HUES6 (cell line): ENCODE measurements at regions not wholly inside any gene's neighbourhood (a gene's known extent, or its start where the extent isn't known, plus 50 kb on each side); places are given as distances from the start of the nearest gene placed in this dataset.
"Not testable (repeated sequence)": the region's sequence is repeated elsewhere in the genome, so short reads cannot be mapped to it uniquely, and the experiment has no call there.

Source experiments
- H3K27ac ChIP-seq: 2 replicates; pipeline ENCODE4 v1.7.0; 2013; ENCODE audit warnings: low read depth, mild to moderate bottlenecking, low read length, inconsistent platforms
- H3K27me3 ChIP-seq: 2 replicates; pipeline ENCODE4 v1.6.1; 2013; ENCODE audit warnings: low read length; ENCODE audit not compliant: control insufficient read depth, insufficient read depth
- H3K36me3 ChIP-seq: 2 replicates; pipeline ENCODE4 v1.6.1; 2013; ENCODE audit warnings: low read length; ENCODE audit not compliant: control insufficient read depth, insufficient read depth
- H3K4me1 ChIP-seq: 2 replicates; pipeline ENCODE4 v1.6.1; 2013; ENCODE audit warnings: low read length; ENCODE audit not compliant: control insufficient read depth, insufficient read depth
- H3K4me3 ChIP-seq: 2 replicates; pipeline ENCODE4 v1.5.1; 2013; ENCODE audit warnings: low read depth, low read length
- H3K9ac ChIP-seq: one replicate; pipeline ENCODE4 v1.6.1; 2013; ENCODE audit warnings: mild to moderate bottlenecking, low read length
- H3K9me3 ChIP-seq: 2 replicates; pipeline ENCODE4 v1.6.1; 2013; ENCODE audit warnings: low read depth, low read length; ENCODE audit not compliant: control insufficient read depth, insufficient read depth

DNA sequence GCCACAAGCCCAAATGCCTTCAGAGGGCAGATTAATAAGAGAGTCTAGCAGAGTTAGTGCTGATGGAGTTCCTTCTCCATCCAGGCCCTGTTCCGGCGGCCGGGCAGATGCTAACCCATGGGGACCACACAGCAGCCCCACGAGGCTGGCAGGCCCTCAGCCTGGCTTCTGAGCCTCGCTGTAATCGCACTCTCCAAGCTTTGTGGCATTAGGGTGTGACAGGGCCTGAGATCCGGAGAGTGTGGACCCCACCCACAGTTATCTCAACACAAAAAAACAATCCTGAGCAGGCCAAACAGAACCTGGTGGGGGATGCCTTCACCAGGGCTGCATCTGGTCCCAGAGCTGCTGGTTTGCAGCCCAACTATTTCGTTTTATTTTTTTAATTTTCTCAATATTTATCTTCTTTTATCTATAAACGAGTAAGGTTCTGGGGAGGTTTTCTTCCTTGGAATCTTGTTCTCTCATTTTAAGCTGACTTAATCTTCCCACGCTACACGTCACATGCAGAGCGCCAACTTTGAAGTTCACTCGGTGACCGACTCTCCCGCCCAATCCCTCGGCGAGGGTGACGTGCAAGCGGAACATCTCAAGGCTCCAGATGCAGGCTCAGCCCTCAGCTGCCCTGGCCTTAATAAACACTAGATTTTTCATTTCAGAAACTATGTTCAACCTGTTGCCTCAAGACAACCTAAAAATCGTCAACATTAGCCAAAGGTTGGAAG, 372.4 kb downstream of the BCL2L11 start:
- not testable (repeated sequence) for H3K27ac ChIP-seq

GRCh38 chr2:111493720-111494078, 373.0 kb downstream of the BCL2L11 start:
- H3K36me3 ChIP-seq, H3K4me1 ChIP-seq, H3K27ac ChIP-seq, H3K9me3 ChIP-seq, H3K27me3 ChIP-seq: not testable (repeated sequence)
- Histone ChIP-seq H3K4me3 (peak overlapping the region; percentile 49; the same call in 1 of the 2 replicates), H3K9ac (peak overlapping the region; percentile 71)

More for the DNA sequence above, 372.4 kb downstream of the BCL2L11 start:
- H3K4me3 ChIP-seq, result peak overlapping the region; percentile 49; the same call in 1 of the 2 replicates
- H3K4me1 ChIP-seq, H3K27me3 ChIP-seq, H3K9me3 ChIP-seq, H3K36me3 ChIP-seq: not testable (repeated sequence)
- H3K9ac ChIP-seq, result peak overlapping the region; percentile 71

DNA sequence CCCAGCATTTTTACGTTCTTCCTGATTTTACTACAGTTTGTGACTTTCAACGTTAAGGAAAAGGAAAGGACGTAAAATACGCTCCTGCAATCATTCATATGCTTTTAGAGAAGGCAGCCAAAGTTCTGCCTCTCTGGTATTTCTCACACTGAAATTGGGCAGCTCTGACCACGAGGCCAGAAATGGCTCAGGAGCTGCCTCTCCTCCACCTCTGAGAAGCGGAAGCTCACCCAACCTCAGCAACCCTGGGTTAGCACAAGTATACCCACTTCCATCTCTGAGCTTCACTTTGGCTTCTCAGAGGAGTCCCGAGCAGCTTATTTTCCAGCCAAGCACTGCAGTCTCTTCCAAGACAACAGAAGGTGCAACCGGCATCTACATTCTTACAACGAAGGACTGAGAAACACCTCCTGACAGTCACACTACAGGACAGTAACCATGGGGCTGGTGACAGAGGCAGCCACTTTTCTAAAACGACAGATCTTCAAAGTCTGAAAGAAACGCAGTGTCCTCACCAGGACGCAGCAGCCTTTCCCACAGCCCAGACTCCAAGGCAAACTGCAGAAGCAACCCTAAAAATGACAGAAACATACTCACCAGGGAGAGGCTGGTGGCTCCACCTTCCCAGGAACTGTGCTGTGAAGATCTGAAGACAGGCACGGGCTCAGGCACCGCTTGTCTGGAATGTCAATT, 373.7 kb downstream of the BCL2L11 start:
- H3K27ac ChIP-seq, result peak overlapping the region; percentile 75; the same call in 1 of the 2 replicates
- not testable (repeated sequence) for H3K36me3 ChIP-seq, H3K9me3 ChIP-seq, H3K4me1 ChIP-seq, H3K27me3 ChIP-seq
- H3K4me3 ChIP-seq, result peak overlapping the region; percentile 52
- H3K9ac ChIP-seq, result peak overlapping the region; percentile 78

- not testable (repeated sequence) for H3K9me3 ChIP-seq, H3K4me1 ChIP-seq, H3K27me3 ChIP-seq, H3K36me3 ChIP-seq
- peak overlapping the region; percentile 75; the same call in 1 of the 2 replicates for H3K27ac ChIP-seq
- peak overlapping the region; percentile 52 for H3K4me3 ChIP-seq
- peak overlapping the region; percentile 78 for H3K9ac ChIP-seq
Measured at GRCh38 chr2:111494981-111495315, 374.2 kb downstream of the BCL2L11 start.

DNA sequence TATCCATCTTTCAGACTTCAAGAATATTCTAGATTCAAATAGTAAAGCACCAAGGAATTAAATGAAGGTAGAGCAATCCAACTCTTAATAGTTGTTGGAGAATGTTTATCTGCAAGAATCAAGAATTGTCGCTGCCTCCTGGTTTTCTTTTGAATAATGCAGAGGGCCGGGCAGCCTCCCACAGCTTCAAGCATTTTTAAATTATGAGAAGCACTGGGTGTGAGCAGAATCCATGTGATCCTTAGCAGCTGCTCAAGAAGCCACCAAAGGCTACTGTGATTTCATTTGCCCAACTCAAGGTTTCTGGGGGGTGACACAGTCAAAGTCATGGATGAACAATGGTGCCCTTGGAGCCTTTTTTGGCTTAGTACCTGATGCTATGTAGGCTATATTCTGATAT, 374.9 kb downstream of the BCL2L11 start:
- H3K9me3 ChIP-seq, H3K36me3 ChIP-seq, H3K27me3 ChIP-seq, H3K4me1 ChIP-seq, H3K4me3 ChIP-seq: not testable (repeated sequence)
- H3K27ac ChIP-seq, result peak overlapping the region; percentile 74; the same call in 1 of the 2 replicates
- H3K9ac ChIP-seq, result peak overlapping the region; percentile 49

- H3K36me3 ChIP-seq, H3K9me3 ChIP-seq, H3K9ac ChIP-seq, H3K4me3 ChIP-seq, H3K27me3 ChIP-seq, H3K4me1 ChIP-seq: not testable (repeated sequence)
- peak overlapping the region; percentile 74; the same call in 1 of the 2 replicates for H3K27ac ChIP-seq
Measured at GRCh38 chr2:111496176-111496575, 375.5 kb downstream of the BCL2L11 start.

DNA sequence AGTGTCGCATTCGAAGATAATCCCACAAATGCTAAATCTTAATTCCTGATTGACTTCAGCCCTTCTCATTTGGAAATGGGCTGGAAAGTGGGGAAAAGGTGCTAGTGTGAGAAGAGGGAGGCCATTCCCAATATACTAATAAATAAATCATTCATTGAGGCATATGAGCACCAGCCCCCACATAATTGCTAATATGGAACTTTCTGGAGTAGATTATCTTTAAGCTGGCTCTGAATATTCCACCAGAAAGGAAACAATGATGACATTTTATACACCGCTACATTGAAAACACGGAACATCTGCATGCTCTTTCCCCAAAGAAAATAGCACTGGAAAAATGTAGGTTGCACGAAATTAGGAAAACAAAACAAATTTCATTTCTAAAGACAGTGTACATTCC, 376.1 kb downstream of the BCL2L11 start:
- H3K9ac ChIP-seq, H3K27ac ChIP-seq, H3K36me3 ChIP-seq, H3K27me3 ChIP-seq, H3K4me3 ChIP-seq, H3K4me1 ChIP-seq, H3K9me3 ChIP-seq: not testable (repeated sequence)

DNA sequence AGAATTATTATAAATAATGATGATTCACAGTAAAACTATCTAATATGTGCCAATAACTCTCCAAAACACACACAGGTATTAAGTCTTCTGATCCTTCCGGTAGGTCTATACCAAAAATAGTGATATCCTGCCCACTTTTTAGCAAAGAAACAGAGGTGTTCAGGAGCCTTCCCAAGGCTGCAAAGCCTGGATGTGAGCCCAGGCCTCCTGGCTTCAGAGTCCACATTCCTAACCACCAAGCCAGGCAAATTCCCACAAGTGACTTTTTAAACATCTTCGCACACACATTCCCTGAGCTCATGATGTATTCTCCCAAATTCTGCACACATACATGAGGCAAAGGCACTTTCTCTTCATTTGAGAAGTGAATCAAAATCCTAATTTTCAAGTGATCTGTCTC, 376.6 kb downstream of the BCL2L11 start:
- not testable (repeated sequence) for H3K9ac ChIP-seq, H3K27ac ChIP-seq, H3K9me3 ChIP-seq, H3K36me3 ChIP-seq, H3K4me1 ChIP-seq, H3K4me3 ChIP-seq, H3K27me3 ChIP-seq

- H3K4me3 ChIP-seq, H3K27ac ChIP-seq, H3K4me1 ChIP-seq, H3K27me3 ChIP-seq, H3K9ac ChIP-seq, H3K36me3 ChIP-seq, H3K9me3 ChIP-seq: not testable (repeated sequence)
Measured at GRCh38 chr2:111500536-111501062, 379.9 kb downstream of the BCL2L11 start.

DNA sequence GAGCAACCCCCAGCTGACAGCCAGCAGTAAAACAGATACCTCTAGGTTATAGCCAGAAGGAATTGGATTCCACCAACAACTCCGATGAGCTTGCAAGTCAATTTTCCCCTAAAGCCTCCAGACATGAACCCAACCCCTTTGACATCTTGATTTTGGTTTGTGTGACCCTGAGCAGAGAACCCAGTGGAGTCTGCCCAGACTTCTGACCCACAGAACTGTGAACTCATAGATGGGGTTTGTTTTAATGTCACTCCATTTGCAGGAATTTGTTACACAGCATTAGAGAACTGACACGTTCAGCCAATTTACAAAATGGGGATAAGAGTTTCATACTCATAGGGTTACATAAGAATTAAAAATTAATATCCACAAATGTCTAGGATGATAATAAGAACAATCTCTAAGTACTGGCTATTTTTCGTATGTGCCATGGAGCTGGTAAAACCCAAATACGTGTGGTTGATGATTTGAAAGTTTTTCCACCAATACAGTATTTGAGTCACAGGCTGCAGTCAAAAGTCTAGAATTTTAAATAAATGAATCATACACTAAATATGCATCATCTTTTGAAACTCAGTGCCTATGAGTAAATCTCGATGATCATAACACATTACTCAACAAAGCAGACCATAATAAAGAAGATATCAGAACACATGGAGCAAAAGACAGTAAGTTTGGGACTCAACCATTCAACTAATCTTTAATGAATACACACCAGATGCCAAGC, 380.0 kb downstream of the ANAPC1 start:
- not testable (repeated sequence) for H3K4me3 ChIP-seq, H3K27me3 ChIP-seq, H3K27ac ChIP-seq, H3K4me1 ChIP-seq, H3K9me3 ChIP-seq, H3K9ac ChIP-seq, H3K36me3 ChIP-seq

GRCh38 chr2:111504571-111504942, 379.4 kb downstream of the ANAPC1 start:
- H3K4me1 ChIP-seq, H3K36me3 ChIP-seq, H3K4me3 ChIP-seq, H3K9ac ChIP-seq, H3K27me3 ChIP-seq, H3K9me3 ChIP-seq, H3K27ac ChIP-seq: not testable (repeated sequence)
